NK-92 treated with Interleukin-12 subunit alpha and Interleukin-12 subunit beta, amount 100 ng/mL, for 24 hours (cell line): ENCODE measurements at regions not wholly inside any gene's neighbourhood (a gene's known extent, or its start where the extent isn't known, plus 50 kb on each side); places are given as distances from the start of the nearest gene placed in this dataset.
"Not testable (repeated sequence)": the region's sequence is repeated elsewhere in the genome, so short reads cannot be mapped to it uniquely, and the experiment has no call there.

ENCODE experiments used
- DNase-seq: peaks from one replicate; lab custom pipeline; 2025; lab: John Stamatoyannopoulos, UW

DNA sequence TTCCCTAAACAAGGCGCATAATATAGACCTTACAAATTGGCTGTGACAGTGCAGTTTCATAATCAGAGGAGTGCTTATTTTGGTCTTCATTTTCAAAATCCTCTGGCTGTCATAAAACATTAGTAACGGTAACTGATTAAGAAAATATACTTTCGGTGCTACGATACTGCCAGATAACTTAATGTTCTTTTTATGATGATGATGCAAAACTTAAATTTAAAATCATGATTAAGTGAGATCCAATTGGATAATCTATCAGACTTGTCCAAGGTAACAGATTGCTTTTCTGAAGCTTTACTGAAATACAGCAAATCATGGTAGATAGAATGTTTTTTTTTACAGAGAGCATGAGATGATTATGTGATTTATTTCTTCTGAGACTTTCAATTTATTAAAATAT lies 364.2 kb upstream of the CNTN3 start:
- no peak for DNase-seq

DNA sequence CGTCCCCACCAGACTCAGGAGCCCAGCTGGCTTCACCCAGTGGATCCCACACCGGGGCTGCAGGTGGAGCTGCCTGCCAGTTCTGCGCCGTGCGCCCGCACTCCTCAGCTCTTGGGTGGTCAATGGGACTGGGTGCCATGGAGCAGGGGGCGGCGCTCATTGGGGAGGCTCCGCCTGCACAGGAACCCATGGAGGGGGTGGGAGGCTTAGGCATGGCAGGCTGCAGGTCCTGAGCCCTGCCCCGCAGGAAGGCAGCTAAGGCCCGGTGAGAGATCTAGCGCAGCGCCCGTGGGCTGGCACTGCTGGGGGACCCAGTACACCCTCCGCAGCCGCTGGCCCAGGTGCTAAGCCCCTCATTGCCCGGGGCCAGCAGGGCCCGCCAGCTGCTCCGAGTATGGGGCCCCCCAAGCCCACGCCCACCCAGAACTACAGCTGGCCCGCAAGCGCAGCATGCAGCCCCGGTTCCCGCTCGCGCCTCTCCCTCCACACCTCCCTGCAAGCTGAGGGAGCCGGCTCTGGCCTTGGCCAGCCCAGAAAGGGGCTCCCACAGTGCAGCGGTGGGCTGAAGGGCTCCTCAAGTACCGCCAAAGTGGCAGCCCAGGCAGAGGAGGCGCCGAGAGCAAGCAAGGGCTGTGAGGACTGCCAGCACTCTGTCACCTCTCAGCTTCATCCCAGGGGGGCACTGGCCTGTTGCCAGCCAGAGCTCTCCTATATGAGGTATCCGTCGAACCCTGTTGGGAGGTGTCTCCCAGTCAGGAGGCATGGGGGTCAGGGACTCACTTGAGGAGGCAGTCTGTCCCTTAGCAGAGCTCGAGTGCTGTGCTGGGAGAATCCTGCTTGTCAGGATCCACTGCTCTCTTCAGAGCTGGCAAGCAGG lies 370.8 kb upstream of the CNTN3 start:
- not testable (repeated sequence) for DNase-seq

DNA sequence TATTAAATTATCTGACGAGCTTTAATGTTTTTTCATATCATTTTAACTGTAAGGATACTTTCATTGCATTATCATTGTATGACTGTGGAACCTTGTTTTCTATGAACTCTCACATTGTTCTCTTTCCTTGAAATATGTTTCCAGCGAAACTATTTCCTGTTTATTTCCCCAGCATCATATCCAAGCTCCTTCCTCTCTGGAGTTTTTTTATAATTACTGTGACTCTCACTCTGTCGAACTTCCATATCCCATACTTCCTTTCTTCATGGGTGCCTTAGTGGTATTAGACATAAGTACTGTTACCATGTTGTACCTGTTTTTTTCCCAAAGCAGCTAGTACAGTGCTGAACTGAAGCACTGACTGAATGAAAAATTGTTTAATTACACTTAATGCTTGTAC lies 373.6 kb upstream of the CNTN3 start:
- DNase-seq = no peak

DNA sequence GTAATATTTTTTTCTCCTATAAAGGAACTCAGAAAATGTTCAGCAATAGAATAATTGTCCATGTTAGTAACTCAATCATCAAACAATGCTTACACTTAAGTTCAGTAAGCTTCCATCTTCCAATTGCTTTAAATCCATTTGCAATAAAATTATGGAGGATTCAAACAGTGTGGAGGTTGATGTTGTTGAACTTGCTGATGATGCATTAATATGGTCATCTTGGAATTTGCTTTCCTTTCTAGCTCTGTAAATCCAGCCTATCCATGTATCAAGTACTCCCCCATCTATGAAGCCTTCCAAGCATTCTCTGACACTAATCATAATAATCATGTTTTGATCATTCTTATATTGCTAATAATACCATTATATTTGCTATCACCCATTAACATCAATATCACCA lies 378.4 kb upstream of the CNTN3 start:
- no peak for DNase-seq

DNA sequence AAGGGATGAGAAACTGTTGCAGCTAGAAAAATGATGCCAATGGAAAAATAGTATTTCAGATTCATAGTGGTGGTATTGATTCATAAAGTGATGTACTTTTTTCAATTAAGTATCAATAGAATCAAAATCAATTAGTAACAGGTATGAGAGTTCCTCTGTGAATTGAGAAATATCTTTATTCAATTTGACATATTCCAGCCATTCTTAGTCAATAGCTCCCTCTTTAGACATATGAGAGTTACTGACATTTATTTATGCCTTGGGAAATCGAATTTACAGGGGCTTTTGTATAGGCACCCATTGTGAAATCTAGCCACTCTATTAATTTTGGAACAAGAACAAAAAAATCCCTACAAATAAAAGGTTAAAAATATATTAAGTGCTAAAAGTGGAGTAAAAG lies 386.9 kb upstream of the CNTN3 start:
- no peak for DNase-seq

DNA sequence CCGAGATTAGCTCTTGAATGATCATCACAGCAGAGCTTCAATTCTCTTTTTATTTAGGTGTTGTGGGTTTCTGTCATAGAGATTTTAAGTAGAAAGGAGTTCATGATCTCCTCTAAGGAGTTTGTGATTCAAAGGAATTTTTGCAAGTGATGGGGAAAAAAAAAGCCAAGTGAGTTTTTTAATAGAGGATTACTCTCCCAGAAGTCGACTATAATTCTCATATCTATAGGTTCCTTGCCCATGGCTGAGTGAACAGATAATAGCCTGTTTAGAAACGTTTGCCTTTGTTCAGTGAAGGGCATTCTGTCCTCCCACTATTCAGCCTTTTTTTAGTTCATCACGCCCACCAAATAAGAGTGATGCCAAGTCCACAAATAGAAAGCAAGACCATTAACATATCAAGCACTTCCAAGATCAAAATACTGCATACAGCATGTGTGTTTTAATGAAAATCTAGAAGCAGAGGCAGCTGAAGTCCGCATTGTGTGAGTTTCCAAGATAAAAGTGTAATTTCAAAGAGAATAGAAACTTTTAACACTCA lies 398.4 kb upstream of the CNTN3 start:
- DNase-seq = no peak

DNA sequence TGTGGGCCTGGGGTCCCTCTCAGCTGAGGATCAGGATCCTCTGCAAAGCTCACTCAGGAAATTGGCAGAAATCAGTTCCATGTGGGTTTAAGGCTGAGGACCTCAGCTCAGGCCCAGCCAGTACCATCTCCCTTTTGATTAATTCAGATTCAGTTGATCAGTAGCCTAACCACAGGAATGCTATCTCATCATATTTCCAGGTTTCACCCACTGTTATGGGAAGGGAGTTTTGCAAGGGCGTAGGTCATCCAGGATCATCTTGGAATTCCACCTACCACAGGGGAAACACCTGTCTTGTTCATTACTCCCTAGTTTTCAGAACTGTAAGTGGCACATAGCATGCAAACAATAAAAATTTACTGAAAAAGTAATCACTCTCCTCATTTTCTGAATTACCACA lies 399.5 kb upstream of the CNTN3 start:
- no peak for DNase-seq

DNA sequence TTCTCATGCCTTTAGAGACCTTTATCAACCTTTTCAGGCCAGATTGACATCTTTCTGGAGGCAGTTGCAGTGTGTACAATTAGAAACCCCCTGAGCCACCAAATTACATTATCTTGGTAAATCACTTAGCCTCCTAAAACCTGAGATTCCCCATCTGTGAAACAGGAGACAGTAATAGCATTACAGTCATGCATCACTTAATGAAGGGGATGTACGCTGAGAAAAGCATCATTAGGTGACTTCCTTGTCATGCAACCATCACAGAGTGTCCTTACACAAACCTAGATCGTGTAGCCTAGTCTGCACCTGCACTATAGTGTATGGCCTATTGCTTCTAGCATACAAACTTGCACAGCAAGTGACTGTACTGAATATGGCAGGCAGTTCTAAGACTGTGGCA lies 400.8 kb upstream of the CNTN3 start:
- no peak for DNase-seq

DNA sequence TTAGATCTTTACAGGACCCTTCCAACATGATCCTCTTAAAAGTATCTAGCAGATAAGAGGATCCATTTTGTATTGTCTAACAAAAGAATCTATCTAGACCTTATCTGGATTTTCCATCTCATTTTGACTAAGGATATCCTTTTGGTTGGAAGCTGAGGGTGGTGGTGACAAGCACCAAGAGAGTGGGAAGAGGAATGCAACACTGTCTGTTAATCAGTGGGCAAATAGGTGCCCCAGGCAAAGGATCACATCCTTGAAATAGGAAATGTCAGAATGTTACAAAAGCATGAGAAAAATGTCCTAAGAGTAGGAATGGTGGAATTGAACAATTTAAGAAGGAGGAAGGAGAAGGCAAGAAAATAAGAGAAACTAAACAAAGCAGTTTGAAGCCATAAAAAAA lies 420.7 kb upstream of the CNTN3 start:
- no peak for DNase-seq

DNA sequence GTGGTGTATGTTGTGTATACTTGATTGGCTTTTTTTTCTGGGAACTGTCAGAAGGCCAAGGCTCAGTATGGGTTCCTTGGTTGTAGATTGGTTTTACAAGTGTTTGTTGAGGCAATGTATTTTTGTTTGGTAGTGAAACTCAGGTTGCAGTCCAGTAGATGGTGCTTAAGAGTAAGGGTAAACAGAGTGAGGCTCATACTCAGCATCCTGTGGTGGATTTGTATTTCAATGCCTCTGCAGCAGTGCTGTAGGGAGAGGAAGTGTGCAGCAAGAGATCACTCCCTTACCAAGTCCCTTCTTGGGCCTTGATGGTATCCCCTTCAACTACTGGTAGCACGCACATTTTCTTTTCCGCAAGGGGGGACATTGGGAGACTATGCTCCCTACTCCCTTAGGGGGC lies 428.5 kb upstream of the CNTN3 start:
- no peak for DNase-seq

DNA sequence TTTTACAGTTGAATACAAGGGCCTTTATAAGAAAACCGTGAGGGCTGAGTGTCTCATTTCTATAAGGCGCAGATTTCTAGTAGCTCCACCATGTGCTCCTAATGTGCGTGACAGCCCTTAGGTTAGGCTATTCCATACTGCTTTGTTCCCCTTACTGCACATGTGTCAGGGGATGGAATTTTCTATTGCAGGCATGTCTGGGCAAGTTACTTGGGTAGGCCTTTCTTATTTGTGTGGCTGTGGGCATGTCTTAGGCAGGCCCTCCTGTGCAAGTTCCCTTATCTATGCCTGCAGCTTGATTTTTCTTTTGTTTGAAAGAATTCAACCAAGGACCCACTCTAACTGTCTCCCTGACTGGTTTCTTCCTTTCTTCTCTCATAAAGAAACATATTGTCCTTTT lies 434.2 kb upstream of the CNTN3 start:
- no peak for DNase-seq

DNA sequence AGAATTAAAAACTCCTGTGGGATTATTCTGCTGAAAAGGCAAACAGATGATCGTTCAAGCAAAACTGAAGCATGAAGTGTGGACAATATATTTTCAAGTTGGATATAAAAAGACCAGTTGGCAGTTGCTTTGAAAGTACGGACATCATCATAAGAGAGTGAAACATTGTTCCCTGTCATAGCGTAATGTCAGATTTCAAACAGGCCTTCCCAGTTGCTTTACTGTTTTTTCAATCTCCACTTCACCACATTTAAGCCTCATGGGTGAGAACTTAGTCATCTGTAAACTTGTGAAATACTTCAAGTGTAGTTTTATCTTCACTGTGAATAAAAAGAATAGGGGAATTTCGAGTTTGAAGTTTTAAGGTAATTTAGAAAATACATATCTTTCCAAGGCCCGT lies 435.1 kb upstream of the CNTN3 start:
- no peak for DNase-seq

DNA sequence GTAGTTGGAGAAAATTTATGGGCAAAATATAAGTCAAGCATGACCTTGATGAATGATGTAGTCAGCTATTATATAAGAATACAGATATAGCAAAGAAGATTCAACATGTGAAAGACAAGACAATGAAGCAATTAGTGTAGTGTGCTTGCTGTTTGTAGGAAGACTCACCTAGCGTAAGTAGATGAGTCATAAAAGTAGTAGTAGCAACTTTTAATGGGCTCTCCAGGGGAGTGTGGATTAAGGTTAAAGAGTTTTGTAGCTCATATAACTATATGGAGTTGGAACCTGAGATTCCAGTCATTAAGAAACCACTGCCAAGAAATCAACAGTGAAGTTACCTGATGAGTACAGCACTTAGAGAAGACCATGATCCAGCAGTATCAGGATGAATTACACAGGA lies 444.7 kb upstream of the CNTN3 start:
- DNase-seq = no peak

DNA sequence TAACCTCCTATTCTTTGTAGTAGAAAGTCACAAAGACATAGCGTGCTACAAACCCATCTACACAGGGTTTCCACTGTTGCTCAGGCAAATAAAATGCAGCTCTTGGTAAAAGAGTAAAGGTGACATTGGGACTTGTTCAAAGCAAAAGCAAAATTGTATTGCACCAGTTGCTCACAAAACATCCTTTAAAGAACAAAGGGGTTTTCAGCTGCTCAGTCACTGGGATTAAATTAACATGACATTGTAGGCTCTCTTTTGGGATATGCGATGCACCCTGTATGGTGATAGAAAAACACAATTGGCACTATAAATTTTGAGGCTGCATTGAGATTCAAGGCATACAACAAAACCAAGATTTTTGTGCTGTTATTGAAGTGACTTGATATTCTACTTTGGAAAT lies 447.3 kb upstream of the CNTN3 start:
- no peak for DNase-seq

DNA sequence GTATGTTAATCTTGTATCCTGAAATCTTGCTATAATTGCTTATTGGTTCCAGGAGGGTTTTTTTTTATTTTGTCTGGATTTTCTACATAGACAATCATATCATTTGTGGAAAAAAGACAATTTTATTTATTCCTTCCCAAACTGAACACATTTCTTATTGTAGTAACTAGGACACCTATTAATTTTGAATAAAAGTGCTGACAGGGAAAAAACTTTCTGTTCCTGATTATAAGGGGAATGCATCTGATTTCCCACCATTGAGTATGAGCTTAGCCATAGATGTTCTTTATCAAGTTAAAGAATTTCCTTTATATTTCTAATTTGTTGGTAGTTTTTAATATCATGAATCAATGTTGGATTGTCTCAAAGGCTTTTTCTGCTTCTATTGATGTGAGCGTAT lies 460.7 kb upstream of the CNTN3 start:
- DNase-seq = no peak

DNA sequence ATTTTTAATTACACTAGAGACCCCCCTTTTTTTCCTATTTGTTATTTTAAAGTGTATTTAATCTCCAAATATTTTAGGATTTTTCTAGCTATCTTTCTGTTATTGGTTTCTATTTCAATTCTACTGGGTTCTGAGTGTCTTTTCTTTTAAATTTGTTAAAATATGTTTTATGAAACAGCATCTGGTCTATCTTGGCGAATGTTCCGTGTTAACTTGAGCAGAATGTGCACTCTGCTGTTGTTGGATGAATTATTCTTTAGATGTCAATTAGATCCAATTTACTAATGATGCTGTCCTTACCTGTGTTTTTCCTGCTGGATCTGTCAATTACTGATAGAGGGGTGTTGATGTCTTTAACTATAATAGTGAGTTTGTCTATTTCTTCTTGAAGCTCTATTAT lies 462.0 kb upstream of the CNTN3 start:
- no peak for DNase-seq

DNA sequence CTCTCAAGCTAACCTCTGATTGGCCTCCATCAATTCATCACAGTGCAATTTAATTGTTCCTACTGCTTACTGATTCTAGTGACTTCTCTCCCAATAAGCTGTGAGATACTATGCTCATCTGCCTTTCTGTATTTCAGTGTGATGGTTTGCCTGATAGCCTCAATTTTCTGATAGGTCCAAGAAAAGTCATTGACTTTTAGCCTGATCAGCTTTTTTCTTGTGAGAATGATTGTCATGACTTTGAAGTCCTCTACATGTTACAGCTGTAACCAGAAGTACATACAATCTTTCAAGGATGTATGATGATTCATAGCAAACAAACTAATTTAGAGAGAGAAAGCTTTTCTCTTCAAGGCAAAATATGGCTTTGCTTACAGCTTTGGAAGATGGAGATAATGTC lies 463.8 kb upstream of the CNTN3 start:
- DNase-seq = no peak

DNA sequence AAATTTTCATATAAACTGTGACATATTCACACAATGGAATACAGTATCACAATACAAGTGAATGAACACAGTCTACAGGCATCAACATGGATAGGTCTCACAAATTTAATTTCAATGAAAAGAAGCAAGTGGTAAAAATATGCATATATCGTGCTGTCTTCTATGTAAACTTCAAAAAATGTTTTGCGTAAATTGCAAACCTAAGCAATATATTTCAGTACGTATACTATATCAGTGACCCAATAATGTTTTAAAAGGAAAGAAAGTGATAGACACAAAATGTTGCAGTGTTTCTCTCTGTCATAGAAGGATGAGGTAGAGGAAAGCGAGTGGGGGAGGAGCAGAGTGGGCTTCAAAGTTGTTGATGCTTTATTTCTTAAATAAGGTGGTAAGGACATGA lies 468.4 kb upstream of the CNTN3 start:
- no peak for DNase-seq

DNA sequence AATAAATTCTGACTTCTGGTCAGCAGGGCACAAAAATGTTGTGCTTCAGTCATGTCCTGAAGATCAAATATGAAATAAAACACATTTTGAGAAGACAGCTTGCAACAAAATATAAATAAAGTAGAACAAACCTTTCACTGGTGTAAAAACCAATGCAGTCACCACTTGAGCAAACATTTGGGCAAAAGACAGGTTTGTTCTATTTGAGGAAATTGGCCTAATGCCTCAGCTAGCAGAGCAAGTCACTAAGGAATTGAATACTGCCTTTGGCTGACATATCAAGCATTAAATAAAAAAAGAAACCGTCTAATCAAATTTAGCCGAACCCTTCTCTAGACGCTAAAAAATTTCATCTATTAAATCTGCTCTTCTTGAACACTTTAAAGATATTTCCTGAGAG lies 475.4 kb upstream of the CNTN3 start:
- no peak for DNase-seq

DNA sequence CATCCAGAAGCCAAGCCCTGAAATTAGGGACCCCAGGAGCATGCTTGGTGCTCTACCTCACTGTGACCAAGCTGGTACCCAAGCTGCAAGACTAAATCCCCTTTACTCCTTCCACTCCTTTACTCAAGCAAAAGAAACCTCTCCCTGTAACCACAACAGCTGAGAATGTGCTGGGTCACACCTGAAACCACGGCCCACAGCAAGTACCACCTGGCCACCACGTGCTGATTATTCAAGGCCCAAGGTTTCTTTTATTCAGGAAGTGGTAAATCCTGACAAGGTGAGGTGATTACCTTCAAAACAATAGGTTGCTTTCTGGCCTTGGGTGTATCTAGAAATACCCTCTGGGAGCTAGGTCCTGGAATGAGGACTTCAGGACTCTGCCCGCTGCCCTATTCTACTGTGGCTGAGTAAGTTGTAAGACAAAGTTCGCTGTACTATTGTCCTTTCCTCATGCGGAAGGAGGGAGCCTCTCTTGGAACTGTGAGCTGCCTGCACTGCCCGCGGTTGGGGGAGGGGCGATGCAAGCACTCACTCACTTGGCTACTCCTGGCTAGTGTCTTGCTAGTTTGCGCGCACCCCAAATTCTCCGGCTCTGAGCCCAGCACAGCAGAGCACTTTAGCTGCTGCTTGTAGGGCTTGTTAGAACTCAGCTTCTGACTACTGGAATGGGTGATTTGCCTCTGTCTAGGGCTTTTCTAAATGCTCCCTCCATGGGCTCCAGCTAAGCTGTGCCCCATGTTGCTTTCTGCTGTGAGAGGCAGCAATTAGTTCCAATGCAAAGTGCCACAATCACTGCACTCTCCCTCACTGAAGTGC lies 487.1 kb upstream of the CNTN3 start:
- no peak for DNase-seq

DNA sequence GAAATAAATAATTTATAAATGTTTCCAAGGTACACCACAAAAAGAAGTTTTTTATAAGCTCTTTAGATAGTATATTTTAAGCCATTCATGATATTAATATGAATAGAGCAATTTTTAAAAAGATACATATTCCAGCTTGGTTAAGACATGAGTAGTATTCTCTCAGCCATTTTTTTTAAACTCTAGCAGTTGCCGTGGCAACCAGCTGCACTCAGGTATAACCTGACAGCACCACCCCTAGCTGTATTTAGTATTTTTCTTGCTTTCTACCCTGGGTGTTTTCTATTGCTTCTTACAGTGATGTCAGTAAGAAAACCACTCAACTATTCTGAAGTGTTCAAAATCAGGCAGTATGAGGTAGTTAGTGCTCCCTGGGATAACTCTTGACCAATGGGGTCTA lies 496.3 kb upstream of the CNTN3 start:
- DNase-seq = no peak

DNA sequence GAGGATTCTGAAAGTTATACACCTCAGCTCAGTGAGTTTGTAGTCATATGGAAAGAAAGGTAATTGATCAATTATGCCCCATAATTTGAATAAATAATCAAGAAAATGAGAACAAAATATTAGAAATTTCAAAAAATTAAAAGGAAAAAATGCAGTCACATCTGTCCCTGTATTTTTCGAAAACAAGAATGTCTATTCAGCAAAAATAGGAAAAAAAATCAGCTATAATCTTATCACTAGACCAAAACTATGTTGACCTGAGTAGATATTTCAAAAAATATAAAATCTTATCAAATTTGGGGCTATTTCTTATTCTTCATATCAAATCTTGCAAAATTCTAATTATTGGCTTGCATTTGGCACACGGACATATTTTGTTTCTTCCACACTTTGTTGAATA lies 501.2 kb upstream of the CNTN3 start:
- no peak for DNase-seq

DNA sequence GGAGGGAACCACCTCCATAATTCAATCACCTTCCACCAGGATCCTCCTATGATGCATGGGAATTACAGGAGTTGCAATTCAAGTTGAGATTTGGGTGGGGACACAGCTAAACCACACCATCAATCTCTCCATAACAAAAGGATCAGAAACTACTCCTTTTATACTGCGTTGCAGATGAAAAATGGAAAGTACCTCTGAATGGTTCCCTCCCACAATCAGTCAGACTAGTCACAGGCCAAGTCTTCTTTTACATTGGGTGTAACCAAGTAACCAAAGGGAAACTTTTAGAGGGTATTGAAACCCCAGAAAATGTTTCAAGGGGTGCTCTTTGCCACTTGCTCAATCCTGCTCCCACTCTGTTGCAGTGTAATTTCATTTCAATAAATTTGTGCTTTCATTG lies 504.3 kb upstream of the CNTN3 start:
- no peak for DNase-seq
